Liver (tissue), 8 donors: ENCODE measurements at regions not wholly inside any gene's neighbourhood (a gene's known extent, or its start where the extent isn't known, plus 50 kb on each side); places are given as distances from the start of the nearest gene placed in this dataset.

ENCODE experiments used
- DNase-seq: peaks from one replicate; pipeline ENCODE4 v3.0.0-alpha.2; 2017; ENCODE audit warnings: low spot score
- H3K27ac ChIP-seq, 2 donors: one replicate each; pipeline ENCODE4 v1.7.0; 2013; ENCODE audit warnings: inconsistent platforms in 2 of 2, low read length in 2 of 2, control low read depth in 1 of 2, low read depth in 1 of 2, mild to moderate bottlenecking in 1 of 2
- H3K27me3 ChIP-seq, 4 donors: one replicate each; pipeline versions ENCODE4 v1.6.1 to v1.7.0; 2013; ENCODE audit warnings: low read length in 3 of 4, inconsistent platforms in 1 of 4, mild to moderate bottlenecking in 1 of 4, moderate library complexity in 1 of 4; ENCODE audit not compliant: control insufficient read depth in 4 of 4, insufficient read depth in 4 of 4
- H3K36me3 ChIP-seq, 4 donors: one replicate each; pipeline versions ENCODE4 v1.6.1 to v1.7.0; 2013; ENCODE audit warnings: low read length in 3 of 4, mild to moderate bottlenecking in 3 of 4, low read depth in 1 of 4, moderate library complexity in 1 of 4; ENCODE audit not compliant: control insufficient read depth in 4 of 4, insufficient read depth in 3 of 4
- H3K4me1 ChIP-seq, 4 donors: one replicate each; pipeline versions ENCODE4 v1.6.1 to v1.7.0; 2013; ENCODE audit warnings: low read length in 3 of 4, mild to moderate bottlenecking in 3 of 4, moderate library complexity in 1 of 4; ENCODE audit not compliant: control insufficient read depth in 4 of 4, insufficient read depth in 4 of 4
- H3K4me3 ChIP-seq, 3 donors: one replicate each; pipeline versions ENCODE4 v1.6.1 to v1.7.0; 2013; ENCODE audit warnings: low read length in 3 of 3, control low read depth in 1 of 3, low read depth in 1 of 3, mild to moderate bottlenecking in 1 of 3
- H3K9ac ChIP-seq, 2 donors: one replicate each; pipeline ENCODE4 v1.7.0; 2013; ENCODE audit warnings: low read length in 2 of 2, mild to moderate bottlenecking in 2 of 2, moderate library complexity in 2 of 2, control low read depth in 1 of 2, low read depth in 1 of 2
- H3K9me3 ChIP-seq, 4 donors: one replicate each; pipeline versions ENCODE4 v1.6.1 to v1.7.0; 2013; ENCODE audit warnings: low read length in 3 of 4; ENCODE audit not compliant: control insufficient read depth in 4 of 4
- EGR1 ChIP-seq, 2 donors: IDR thresholded peaks; 2 replicates each; pipeline ENCODE4 v1.6.1; 2016 to 2018; ENCODE audit warnings: antibody characterized with exemption in 2 of 2, low read depth in 2 of 2
- FOXA1 ChIP-seq: IDR thresholded peaks from 2 replicates; pipeline ENCODE4 v1.6.1; 2016; ENCODE audit warnings: antibody characterized with exemption
- FOXA2 ChIP-seq: IDR thresholded peaks from 2 replicates; pipeline ENCODE4 v1.6.1; 2016; ENCODE audit warnings: antibody characterized with exemption
- GABPA ChIP-seq, 2 donors: IDR thresholded peaks in 1 of 2; conservative IDR thresholded peaks in 1 of 2; 2 replicates each; pipeline ENCODE4 v1.6.1; 2016; ENCODE audit warnings: antibody characterized with exemption in 2 of 2, mild to moderate bottlenecking in 1 of 2, moderate library complexity in 1 of 2
- HNF4A ChIP-seq, 2 donors: conservative IDR thresholded peaks; 2 replicates each; pipeline ENCODE4 v1.6.1; 2016; ENCODE audit warnings: antibody characterized with exemption in 2 of 2, mild to moderate bottlenecking in 2 of 2
- HNF4G ChIP-seq: IDR thresholded peaks from 2 replicates; pipeline ENCODE4 v1.6.1; 2016; ENCODE audit warnings: antibody characterized with exemption
- JUND ChIP-seq, 2 donors: IDR thresholded peaks; 2 replicates each; pipeline ENCODE4 v1.6.1; 2016; ENCODE audit warnings: antibody characterized with exemption in 2 of 2
- NR2F2 ChIP-seq: IDR thresholded peaks from 2 replicates; pipeline ENCODE4 v1.6.1; 2016; ENCODE audit warnings: antibody characterized with exemption
- RAD21 ChIP-seq, 2 donors: IDR thresholded peaks; 2 replicates each; pipeline ENCODE4 v1.6.1; 2016; ENCODE audit warnings: antibody characterized with exemption in 2 of 2, mild to moderate bottlenecking in 2 of 2
- RXRA ChIP-seq, 2 donors: IDR thresholded peaks; 2 replicates each; pipeline ENCODE4 v1.6.1; 2017 to 2018; ENCODE audit warnings: antibody characterized with exemption in 2 of 2, mild to moderate bottlenecking in 1 of 2
- SP1 ChIP-seq: IDR thresholded peaks from 2 replicates; pipeline ENCODE4 v1.6.1; 2018; ENCODE audit warnings: antibody characterized with exemption, mild to moderate bottlenecking
- TAF1 ChIP-seq: conservative IDR thresholded peaks from 2 replicates; pipeline ENCODE4 v1.6.1; 2016; ENCODE audit warnings: antibody characterized with exemption, mild to moderate bottlenecking
- YY1 ChIP-seq: IDR thresholded peaks from 2 replicates; pipeline ENCODE4 v1.6.1; 2016; ENCODE audit warnings: antibody characterized with exemption, mild to moderate bottlenecking
- WGBS: extraction: QIAGEN DNeasy Blood & Tissue Kit; methylation state at CpG from one replicate; pipeline ENCODE4 v1.1.7; 2013; 5-methylcytosine and 5-hydroxymethylcytosine counted together
- TF ChIP-seq, protein P1 (sequence below): IDR thresholded peaks from 2 replicates; pipeline ENCODE4 v1.6.1; 2016; ENCODE audit warnings: antibody characterized with exemption
- TF ChIP-seq, protein P2 (sequence below): fragments of 150-350 bp; IDR thresholded peaks from 2 replicates; pipeline ENCODE4 v1.5.1; 2017; ENCODE audit warnings: improper control_type of control experiment, low read depth, low read length; ENCODE audit not compliant: missing input control
- TF ChIP-seq, protein P3 (sequence below): IDR thresholded peaks from 2 replicates; pipeline ENCODE4 v1.6.1; 2016; ENCODE audit warnings: antibody characterized with exemption, mild to moderate bottlenecking
- TF ChIP-seq, protein P4 (sequence below): IDR thresholded peaks from 2 replicates; pipeline ENCODE4 v1.6.1; 2016; ENCODE audit warnings: antibody characterized with exemption
- TF ChIP-seq, protein P5 (sequence below): IDR thresholded peaks from 2 replicates; pipeline ENCODE4 v1.6.1; 2016; ENCODE audit warnings: antibody characterized with exemption
- donor health status: healthy.
- donor health status: healthy.
- donor health status: healthy.
- donor health status: healthy.
- donor health status: healthy.

DNA sequence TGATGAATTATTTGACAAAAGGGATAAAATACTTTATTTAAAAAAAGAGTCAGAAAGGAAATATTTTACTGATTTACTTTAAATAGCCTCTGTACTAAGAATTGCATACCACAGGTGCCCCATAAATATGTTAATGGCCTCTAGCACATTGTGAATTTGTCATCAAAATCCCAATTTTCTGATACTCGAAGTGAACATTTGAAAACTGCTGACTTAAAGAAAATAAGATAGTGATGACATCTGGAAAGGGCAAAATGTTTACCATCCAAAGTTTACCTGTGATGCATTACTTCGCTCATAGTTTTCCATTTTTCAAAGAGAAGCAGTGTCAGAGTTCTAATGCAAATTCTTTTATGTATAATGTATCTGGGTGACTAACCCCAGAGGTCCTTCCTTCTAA lies 455.4 kb downstream of the KLF5 start:
- H3K9me3 ChIP-seq, result no peaks in the 10 kb centered on the region

DNA sequence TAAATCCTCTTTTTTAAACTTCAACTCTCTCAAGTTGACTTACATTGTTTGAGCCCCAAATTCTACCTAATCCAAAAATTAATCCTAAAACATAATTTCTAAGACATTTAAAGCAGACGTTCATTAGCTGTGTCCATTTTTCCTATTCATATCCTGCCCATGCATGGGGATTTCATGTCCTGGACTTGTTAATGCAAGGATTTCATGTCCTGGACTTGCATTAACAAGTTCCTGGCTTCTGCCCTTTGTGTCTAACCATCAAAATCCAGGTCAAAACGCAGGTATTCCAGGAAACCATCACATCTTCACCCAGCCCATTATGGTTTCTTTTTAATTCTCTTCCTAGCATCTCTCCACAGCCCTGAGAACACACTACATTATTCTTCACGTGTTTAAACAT lies 454.9 kb downstream of the KLF5 start:
- WGBS, result 68% methylated on average over 3 of the region's 3 CpGs
- DNase-seq, result no peak
- TF ChIP-seq, protein P1, sequence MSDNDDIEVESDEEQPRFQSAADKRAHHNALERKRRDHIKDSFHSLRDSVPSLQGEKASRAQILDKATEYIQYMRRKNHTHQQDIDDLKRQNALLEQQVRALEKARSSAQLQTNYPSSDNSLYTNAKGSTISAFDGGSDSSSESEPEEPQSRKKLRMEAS, result no peak
- no peak for TF ChIP-seq RXRA (IDR thresholded peaks at IDR 0.05)
- no peak for TF ChIP-seq SP1
- TF ChIP-seq, protein P2, sequence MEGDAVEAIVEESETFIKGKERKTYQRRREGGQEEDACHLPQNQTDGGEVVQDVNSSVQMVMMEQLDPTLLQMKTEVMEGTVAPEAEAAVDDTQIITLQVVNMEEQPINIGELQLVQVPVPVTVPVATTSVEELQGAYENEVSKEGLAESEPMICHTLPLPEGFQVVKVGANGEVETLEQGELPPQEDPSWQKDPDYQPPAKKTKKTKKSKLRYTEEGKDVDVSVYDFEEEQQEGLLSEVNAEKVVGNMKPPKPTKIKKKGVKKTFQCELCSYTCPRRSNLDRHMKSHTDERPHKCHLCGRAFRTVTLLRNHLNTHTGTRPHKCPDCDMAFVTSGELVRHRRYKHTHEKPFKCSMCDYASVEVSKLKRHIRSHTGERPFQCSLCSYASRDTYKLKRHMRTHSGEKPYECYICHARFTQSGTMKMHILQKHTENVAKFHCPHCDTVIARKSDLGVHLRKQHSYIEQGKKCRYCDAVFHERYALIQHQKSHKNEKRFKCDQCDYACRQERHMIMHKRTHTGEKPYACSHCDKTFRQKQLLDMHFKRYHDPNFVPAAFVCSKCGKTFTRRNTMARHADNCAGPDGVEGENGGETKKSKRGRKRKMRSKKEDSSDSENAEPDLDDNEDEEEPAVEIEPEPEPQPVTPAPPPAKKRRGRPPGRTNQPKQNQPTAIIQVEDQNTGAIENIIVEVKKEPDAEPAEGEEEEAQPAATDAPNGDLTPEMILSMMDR, result no peak
- TF ChIP-seq HNF4A (conservative IDR thresholded peaks at IDR 0.05), result no peak
- TF ChIP-seq FOXA1, result no peak
- TF ChIP-seq RAD21 (IDR thresholded peaks at IDR 0.05), result no peak
- no peak for TF ChIP-seq YY1

More for the DNA sequence above, 455.4 kb downstream of the KLF5 start:
- Histone ChIP-seq H3K4me3 (no peak overlapping the region), H3K36me3 (no peaks in the 10 kb centered on the region), H3K4me1 (no peaks in the 10 kb centered on the region), H3K27ac (no peak overlapping the region), H3K9ac (no peak overlapping the region), H3K27me3 (no peaks in the 10 kb centered on the region)
- no peak for DNase-seq
- no peak for TF ChIP-seq GABPA (IDR thresholded peaks at IDR 0.05 in 1 of 2, conservative IDR thresholded peaks at IDR 0.05 in 1 of 2)
- TF ChIP-seq, protein P1, result no peak
- no peak for TF ChIP-seq HNF4A (conservative IDR thresholded peaks at IDR 0.05)
- TF ChIP-seq TAF1, result no peak
- TF ChIP-seq, protein P3, sequence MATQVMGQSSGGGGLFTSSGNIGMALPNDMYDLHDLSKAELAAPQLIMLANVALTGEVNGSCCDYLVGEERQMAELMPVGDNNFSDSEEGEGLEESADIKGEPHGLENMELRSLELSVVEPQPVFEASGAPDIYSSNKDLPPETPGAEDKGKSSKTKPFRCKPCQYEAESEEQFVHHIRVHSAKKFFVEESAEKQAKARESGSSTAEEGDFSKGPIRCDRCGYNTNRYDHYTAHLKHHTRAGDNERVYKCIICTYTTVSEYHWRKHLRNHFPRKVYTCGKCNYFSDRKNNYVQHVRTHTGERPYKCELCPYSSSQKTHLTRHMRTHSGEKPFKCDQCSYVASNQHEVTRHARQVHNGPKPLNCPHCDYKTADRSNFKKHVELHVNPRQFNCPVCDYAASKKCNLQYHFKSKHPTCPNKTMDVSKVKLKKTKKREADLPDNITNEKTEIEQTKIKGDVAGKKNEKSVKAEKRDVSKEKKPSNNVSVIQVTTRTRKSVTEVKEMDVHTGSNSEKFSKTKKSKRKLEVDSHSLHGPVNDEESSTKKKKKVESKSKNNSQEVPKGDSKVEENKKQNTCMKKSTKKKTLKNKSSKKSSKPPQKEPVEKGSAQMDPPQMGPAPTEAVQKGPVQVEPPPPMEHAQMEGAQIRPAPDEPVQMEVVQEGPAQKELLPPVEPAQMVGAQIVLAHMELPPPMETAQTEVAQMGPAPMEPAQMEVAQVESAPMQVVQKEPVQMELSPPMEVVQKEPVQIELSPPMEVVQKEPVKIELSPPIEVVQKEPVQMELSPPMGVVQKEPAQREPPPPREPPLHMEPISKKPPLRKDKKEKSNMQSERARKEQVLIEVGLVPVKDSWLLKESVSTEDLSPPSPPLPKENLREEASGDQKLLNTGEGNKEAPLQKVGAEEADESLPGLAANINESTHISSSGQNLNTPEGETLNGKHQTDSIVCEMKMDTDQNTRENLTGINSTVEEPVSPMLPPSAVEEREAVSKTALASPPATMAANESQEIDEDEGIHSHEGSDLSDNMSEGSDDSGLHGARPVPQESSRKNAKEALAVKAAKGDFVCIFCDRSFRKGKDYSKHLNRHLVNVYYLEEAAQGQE, result no peak
- TF ChIP-seq YY1, result no peak
- TF ChIP-seq, protein P2, result no peak
- no peak for TF ChIP-seq NR2F2
- TF ChIP-seq, protein P4, sequence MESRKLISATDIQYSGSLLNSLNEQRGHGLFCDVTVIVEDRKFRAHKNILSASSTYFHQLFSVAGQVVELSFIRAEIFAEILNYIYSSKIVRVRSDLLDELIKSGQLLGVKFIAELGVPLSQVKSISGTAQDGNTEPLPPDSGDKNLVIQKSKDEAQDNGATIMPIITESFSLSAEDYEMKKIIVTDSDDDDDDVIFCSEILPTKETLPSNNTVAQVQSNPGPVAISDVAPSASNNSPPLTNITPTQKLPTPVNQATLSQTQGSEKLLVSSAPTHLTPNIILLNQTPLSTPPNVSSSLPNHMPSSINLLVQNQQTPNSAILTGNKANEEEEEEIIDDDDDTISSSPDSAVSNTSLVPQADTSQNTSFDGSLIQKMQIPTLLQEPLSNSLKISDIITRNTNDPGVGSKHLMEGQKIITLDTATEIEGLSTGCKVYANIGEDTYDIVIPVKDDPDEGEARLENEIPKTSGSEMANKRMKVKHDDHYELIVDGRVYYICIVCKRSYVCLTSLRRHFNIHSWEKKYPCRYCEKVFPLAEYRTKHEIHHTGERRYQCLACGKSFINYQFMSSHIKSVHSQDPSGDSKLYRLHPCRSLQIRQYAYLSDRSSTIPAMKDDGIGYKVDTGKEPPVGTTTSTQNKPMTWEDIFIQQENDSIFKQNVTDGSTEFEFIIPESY, result no peak
- no peak for TF ChIP-seq FOXA2
- no peak for TF ChIP-seq EGR1 (IDR thresholded peaks at IDR 0.05; ENCODE audit: low read depth in 2 of 2)
- TF ChIP-seq RXRA (IDR thresholded peaks at IDR 0.05), result no peak
- TF ChIP-seq, protein P5, sequence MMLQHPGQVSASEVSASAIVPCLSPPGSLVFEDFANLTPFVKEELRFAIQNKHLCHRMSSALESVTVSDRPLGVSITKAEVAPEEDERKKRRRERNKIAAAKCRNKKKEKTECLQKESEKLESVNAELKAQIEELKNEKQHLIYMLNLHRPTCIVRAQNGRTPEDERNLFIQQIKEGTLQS, result no peak
- TF ChIP-seq HNF4G, result no peak
- TF ChIP-seq SP1, result no peak
- TF ChIP-seq FOXA1, result no peak
- no peak for TF ChIP-seq JUND (IDR thresholded peaks at IDR 0.05)
- 77% methylated on average over 2 of the region's 2 CpGs for WGBS

More for the DNA sequence above, 454.9 kb downstream of the KLF5 start:
- Histone ChIP-seq H3K4me1 (no peaks in the 10 kb centered on the region), H3K9ac (no peak overlapping the region), H3K4me3 (no peak overlapping the region), H3K27me3 (no peaks in the 10 kb centered on the region), H3K36me3 (no peaks in the 10 kb centered on the region), H3K9me3 (no peaks in the 10 kb centered on the region), H3K27ac (no peak overlapping the region)
